Ishikawa (cell line): ENCODE measurements at regions not wholly inside any gene's neighbourhood (a gene's known extent, or its start where the extent isn't known, plus 50 kb on each side); places are given as distances from the start of the nearest gene placed in this dataset.

ENCODE experiments used
- CEBPB ChIP-seq: IDR thresholded peaks from 2 replicates; pipeline ENCODE4 v1.6.1; 2012
- EP300 ChIP-seq: IDR thresholded peaks from 2 replicates; pipeline ENCODE4 v1.6.1; 2012; ENCODE audit warnings: borderline replicate concordance
- FOXM1 ChIP-seq: IDR thresholded peaks from 2 replicates; pipeline ENCODE4 v1.6.1; 2012; ENCODE audit warnings: low read depth, borderline replicate concordance
- MAX ChIP-seq: IDR thresholded peaks from 2 replicates; pipeline ENCODE4 v1.6.1; 2012
- TCF12 ChIP-seq: IDR thresholded peaks from 2 replicates; pipeline ENCODE4 v1.6.1; 2012; ENCODE audit warnings: low read depth
- TEAD4 ChIP-seq: IDR thresholded peaks from 2 replicates; pipeline ENCODE4 v1.6.1; 2012
- USF1 ChIP-seq: IDR thresholded peaks from 2 replicates; pipeline ENCODE4 v1.6.1; 2012

- TF ChIP-seq MAX (no peak), TEAD4 (no peak), FOXM1 (no peak), CEBPB (no peak), EP300 (no peak), USF1 (no peak), TCF12 (no peak)
Measured at GRCh38 chr4:8703401-8703696, 110.8 kb downstream of the CPZ start.
